Right lobe of liver (tissue), 4 donors: ENCODE measurements at regions not wholly inside any gene's neighbourhood (a gene's known extent, or its start where the extent isn't known, plus 50 kb on each side); places are given as distances from the start of the nearest gene placed in this dataset.
"Not testable (repeated sequence)": the region's sequence is repeated elsewhere in the genome, so short reads cannot be mapped to it uniquely, and the experiment has no call there.

Experiments
- CTCF ChIP-seq, 4 donors: fragments of 200-600 bp in 3 of 4; fragments of 450-650 bp in 1 of 4; IDR thresholded peaks; one replicate each; pipeline versions ENCODE4 v1.5.1 to v1.8.0; 2016 to 2022; ENCODE audit warnings: antibody characterized with exemption in 4 of 4, mild to moderate bottlenecking in 2 of 4
- POLR2A ChIP-seq: fragments of 450-650 bp; IDR thresholded peaks from one replicate; pipeline ENCODE4 v1.6.1; 2017; ENCODE audit warnings: antibody characterized with exemption, mild to moderate bottlenecking
- donor health status: DM: no; HTN: no; CAD: no.
- donor health status: DM: no; HTN: no; CAD: no.
- donor health status: DM: no; HTN: yes; CAD: no.

DNA sequence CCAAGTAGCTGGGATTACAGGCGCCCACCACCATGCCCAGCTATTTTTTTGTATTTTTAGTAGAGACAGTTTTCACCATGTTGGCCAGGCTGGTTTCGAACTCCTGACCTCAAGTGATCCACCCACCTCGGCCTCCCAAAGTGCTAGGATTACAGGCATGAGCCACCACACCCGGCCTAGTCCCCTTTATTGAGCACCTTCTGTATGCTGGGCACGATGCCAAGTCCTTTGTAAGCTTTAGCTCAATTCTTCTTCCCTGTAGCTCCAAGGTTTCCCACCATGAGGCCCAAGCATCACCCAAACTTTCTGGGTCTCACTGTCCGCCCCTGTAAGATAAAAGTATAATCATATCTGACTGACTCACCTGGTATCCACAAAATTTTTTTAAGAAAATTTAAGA lies 196.6 kb upstream of the LINGO1 start:
- not testable (repeated sequence) for TF ChIP-seq CTCF (IDR thresholded peaks at IDR 0.05); POLR2A
